GM18511 (cell line): ENCODE measurements at regions not wholly inside any gene's neighbourhood (a gene's known extent, or its start where the extent isn't known, plus 50 kb on each side); places are given as distances from the start of the nearest gene placed in this dataset.
"Not testable (repeated sequence)": the region's sequence is repeated elsewhere in the genome, so short reads cannot be mapped to it uniquely, and the experiment has no call there.

Experiments
- ATAC-seq: cut with Tn5 transposase; IDR thresholded peaks from one replicate; pipeline ENCODE4 v1.9.1; 2021; ENCODE audit warnings: mild to moderate bottlenecking, moderate library complexity; ENCODE audit not compliant: unreplicated experiment

- no peak for ATAC-seq
These were observed 59.3 kb upstream of the SELENOP start for GRCh38 chr5:42870882-42871418.

DNA sequence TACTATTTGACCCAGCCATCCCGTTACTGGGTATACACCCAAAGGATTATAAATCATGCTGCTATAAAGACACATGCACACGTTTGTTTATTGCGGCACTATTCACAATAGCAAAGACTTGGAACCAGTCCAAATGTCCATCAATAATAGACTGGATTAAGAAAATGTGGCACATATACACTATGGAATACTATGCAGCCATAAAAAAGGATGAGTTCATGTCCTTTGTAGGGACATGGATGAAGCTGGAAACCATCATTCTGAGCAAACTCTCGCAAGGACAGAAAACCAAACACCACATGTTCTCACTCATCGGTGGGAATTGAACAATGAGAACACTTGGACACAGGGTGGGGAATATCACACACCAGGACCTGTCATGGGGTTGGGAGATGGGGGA is 56.7 kb upstream of the SELENOP start:
- not testable (repeated sequence) for ATAC-seq

DNA sequence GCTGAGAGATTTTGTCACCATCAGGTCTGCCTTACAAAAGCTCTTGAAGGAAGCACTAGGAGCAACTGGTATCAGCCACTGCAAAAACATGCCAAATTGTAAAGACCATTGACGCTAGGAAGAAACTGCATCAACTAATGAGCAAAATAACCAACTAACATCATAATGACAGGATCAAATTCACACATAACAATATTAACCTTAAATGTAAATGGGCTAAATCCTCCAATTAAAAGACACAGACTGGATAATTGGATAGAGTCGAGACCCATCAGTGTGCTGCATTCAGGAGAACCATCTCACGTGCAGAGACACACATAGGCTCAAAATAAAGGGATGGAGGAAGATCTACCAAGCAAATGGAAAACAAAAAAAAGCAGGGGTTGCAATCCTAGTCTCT is 53.1 kb upstream of the SELENOP start:
- not testable (repeated sequence) for ATAC-seq
